Amniotic stem cell (primary cell): ENCODE measurements at regions not wholly inside any gene's neighbourhood (a gene's known extent, or its start where the extent isn't known, plus 50 kb on each side); places are given as distances from the start of the nearest gene placed in this dataset.
"Not testable (repeated sequence)": the region's sequence is repeated elsewhere in the genome, so short reads cannot be mapped to it uniquely, and the experiment has no call there.

Source experiments
- DNase-seq: peaks from one replicate; lab custom pipeline; 2025; lab: John Stamatoyannopoulos, UW

DNA sequence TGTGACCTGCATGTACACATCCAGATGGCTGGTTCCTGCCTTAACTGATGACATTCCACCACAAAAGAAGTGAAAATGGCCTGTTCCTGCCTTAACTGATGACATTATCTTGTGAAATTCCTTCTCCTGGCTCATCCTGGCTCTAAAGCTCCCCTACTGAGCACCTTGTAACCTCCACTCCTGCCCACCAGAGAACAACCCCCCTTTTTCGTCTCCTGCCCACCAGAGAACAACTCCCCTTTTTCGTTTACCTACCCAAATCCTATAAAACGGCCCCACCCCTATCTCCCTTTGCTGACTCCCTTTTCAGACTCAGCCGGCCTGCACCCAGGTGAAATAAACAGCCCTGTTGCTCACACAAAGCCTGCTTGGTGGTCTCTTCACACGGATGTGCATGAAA lies 212.2 kb downstream of the KITLG start:
- not testable (repeated sequence) for DNase-seq

DNA sequence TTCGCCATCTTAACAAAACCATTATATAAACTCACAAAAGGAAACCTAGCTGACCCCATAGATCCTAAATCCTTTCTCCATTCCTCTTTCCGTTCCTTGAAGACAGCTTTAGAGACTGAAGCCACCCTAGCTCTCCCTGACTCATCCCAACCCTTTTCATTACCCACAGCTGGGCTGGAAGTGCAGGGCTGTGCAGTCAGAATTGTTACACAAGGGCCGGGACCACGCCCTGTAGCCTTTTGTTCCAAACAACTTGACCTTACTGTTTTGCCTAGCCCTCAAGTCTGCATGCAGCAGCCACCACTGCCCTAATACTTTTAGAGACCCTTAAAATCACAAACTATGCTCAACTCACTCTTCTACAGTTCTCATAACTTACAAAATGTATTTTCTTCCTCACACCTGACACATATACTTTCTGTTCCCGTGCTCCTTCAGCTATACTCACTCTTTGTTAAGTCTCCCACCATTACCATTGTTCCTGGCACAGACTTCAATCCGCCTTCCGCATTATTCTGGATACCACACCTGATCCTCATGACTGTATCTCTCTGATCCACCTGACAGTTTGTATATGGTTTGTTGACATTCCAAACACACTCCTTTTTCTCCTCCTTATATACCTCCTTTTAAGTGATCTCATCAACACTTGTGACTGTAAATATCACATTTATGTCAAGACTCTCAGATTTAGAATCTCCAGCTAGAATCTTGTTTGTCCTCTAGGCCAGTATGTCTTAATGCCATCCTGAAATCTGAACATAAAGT lies 208.7 kb downstream of the KITLG start:
- no peak for DNase-seq

- DNase-seq, result no peak
These were observed 204.7 kb downstream of the KITLG start for GRCh38 chr12:88375306-88376305.

DNA sequence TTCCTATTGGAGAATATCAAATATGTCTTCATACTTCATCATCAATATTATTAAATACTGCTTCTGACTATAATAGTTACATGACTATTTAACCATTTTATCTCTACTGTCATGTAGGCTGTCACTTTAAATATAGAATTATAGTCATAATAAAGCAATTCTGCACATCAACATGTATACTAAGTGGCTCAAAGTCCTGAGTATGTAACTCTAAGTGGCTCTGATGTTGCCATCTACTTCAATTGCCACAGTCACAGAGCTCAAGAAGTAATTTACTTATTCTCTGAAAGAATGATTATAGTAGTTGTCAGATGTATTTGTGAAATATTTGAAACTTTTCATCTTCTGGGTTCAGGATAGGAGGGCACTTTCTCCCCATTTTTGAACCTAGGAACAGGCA lies 202.3 kb downstream of the KITLG start:
- no peak for DNase-seq

DNA sequence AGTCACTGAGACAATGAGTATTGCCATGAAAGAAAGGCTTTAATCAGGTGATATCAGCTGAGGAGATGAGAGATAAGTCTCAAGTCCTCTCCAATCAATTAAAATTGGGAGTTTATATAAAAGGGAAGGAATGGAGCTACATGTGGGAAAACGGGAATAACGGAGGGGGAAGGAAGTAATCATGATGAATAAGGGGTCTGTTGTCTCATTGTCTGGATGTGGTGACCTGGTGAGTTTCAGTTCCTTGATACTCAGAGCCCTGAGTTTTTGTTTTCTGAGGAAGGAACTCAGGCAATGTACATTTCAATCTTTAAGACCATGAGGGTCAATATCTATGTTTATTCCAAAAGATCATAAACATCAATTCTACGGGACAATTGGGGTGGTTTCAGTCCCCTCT lies 198.8 kb downstream of the KITLG start:
- DNase-seq, result no peak

- DNase-seq, result no peak
These were observed 196.9 kb downstream of the KITLG start for GRCh38 chr12:88383405-88383804.

- peak; percentile 31 for DNase-seq
These were observed 191.4 kb downstream of the KITLG start for GRCh38 chr12:88388566-88389540.

DNA sequence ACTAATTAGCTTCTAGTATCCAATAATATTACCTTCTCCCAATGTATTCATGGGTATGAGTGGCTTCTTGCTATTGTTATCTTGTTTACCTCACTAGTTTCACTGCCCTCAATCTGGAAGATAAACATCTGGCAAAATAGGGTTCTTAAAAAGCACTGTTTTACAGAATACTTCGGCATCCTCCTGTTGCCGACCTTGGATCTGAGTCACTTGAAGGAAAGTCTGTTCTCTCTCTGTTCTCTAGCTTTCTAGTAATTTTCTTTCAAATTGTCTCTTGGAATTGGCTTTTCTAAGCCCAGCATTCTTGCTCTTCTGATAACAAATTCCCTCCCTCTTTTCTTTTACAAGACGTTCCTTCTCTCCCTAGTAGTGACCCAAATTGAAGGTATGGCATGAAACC lies 189.5 kb downstream of the KITLG start:
- no peak for DNase-seq

DNA sequence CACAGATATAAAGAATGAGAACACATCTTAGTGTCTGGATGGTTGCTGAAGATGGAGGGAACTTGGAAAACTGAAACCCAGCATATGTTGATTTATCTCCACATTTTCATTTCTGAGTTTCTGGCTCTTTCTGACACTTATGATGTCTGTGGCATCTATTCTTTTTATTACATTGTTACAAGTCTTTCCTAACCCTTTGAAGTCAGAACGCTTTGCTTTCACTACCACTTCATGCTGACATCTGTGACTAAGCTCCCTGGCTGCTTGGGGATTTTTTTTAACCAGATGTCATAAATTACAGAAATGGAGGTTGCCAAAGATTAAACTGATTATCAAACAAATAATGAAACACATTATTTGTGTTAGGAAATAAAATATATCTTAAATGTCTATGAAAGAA lies 188.7 kb downstream of the KITLG start:
- DNase-seq, result no peak

- no peak for DNase-seq
These were observed 187.1 kb downstream of the KITLG start for GRCh38 chr12:88393017-88393767.

GRCh38 chr12:88398031-88398430 lies 182.2 kb downstream of the KITLG start:
- no peak for DNase-seq

- DNase-seq, result no peak
These were observed 180.5 kb downstream of the KITLG start for GRCh38 chr12:88399811-88400210.

- no peak for DNase-seq
These were observed 180.0 kb downstream of the KITLG start for GRCh38 chr12:88400302-88400701.

- no peak for DNase-seq
These were observed 179.1 kb downstream of the KITLG start for GRCh38 chr12:88401155-88401554.

GRCh38 chr12:88406905-88407304 lies 173.4 kb downstream of the KITLG start:
- DNase-seq, result no peak

DNA sequence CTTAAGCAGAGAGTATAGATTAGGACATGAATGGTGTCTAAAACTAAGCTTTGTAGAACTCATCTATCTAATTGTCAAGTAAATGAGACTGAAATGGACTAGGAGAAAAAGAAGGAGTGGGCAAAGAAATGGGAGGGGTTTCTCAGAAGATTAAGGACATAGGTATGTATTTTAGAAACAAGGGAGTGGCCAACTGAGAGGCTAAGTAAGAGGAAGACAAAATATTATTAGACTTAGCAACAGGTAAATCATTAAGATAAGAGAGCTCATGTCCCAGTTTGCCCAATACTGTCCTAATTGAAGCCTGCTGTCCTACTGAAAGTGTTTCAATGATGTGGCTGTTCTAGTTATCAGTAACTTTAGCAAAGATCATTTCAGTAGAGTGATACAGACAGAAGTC lies 171.4 kb downstream of the KITLG start:
- DNase-seq, result no peak

- DNase-seq, result no peak
These were observed 171.0 kb downstream of the KITLG start for GRCh38 chr12:88409257-88409656.

DNA sequence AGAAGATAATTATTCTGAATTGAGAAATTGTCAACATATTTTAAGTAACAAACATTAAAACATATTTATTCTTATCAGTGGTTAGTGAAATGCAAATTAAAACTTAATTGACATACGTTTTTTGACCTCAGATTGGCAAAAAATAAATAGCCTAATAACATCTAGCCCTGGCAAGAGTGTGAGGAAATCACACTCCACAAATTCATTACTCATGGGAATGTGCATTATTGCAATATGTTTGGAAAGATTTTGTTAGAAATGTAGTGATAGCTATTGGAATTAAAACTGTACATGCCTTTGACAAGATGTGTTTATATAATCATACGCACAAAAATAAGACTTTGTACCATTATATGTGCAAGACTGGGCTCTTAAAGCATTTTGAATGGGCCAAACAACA lies 168.6 kb downstream of the KITLG start:
- DNase-seq, result no peak

DNA sequence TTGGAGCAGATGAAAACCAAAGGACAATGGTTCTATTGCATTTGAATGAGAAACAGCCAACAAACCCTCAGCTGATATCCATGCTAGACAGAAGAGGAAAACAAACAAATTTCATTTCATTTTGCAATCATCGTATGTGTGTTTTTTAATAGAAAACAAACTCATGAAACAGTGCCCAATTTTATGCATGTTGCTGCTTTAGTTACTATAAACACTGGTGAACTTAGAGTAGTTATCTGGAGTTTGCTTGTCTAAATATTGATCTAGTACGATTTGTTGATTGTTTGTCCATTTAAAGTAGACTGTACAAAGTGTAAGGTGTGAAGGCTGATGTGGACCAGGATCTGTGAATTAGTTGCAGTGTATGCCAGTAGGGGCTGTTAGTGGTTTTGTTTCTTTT lies 166.6 kb downstream of the KITLG start:
- DNase-seq, result no peak

DNA sequence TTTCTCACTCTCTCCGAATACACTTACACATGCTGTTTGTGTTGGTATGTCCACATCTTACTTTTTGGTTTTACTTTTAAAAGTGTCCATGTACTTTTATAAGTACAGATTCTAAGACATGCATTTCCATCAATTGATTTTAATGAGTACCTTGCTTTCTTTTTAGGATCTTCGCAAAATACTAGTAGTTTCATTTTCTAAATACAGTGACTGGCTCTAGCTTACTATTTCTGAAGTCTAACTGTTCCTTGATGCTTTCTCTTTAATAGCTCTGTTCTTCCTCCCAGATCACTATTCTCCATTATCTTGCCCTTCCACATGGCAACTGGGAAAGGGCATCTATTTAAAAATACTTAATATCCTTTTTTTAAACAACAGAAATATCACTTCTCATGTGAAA lies 164.1 kb downstream of the KITLG start:
- DNase-seq, result no peak

DNA sequence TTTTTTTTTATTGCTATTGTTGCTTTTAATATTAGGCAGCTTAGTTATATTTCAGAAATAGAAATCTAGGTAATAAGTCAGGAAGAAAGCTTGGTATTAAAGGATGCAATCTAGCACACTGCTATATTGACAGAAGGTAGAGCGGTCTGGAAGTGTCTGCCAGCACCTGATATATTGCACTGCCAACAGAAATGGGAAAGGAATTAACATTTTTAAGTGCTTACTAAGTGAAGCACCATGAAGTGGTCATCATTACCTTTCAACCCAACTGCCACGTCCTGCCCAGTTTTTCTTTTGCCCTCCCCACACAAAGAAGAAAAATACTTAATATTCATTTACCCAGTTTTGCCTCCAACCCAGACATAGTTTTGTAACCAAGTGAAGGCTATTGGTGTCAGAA lies 163.5 kb downstream of the KITLG start:
- DNase-seq, result no peak
